Ascending aorta (tissue), 2 donors: ENCODE measurements at regions not wholly inside any gene's neighbourhood (a gene's known extent, or its start where the extent isn't known, plus 50 kb on each side); places are given as distances from the start of the nearest gene placed in this dataset.

Source experiments
- DNase-seq, 2 donors: peaks; one replicate each; pipeline ENCODE4 v3.0.0-alpha.2; 2019; ENCODE audit warnings: low spot score in 2 of 2
- H3K27ac ChIP-seq, 2 donors: fragments of 200-600 bp; sonication (generic); one replicate each; pipeline ENCODE4 v1.5.1; 2016 to 2017; ENCODE audit warnings: mild to moderate bottlenecking in 1 of 2
- H3K27me3 ChIP-seq: fragments of 200-600 bp; sonication (generic); one replicate; pipeline ENCODE4 v1.5.1; 2017
- H3K36me3 ChIP-seq, 2 donors: fragments of 200-600 bp; sonication (generic); one replicate each; pipeline ENCODE4 v1.5.1; 2016
- H3K4me1 ChIP-seq, 2 donors: fragments of 200-600 bp; sonication (generic); one replicate each; pipeline ENCODE4 v1.5.1; 2016 to 2017; ENCODE audit warnings: mild to moderate bottlenecking in 1 of 2
- H3K4me3 ChIP-seq, 2 donors: fragments of 200-600 bp; sonication (generic); one replicate each; pipeline ENCODE4 v1.5.1; 2016 to 2017; ENCODE audit warnings: mild to moderate bottlenecking in 1 of 2
- H3K9me3 ChIP-seq, 2 donors: fragments of 200-600 bp; sonication (generic); one replicate each; pipeline ENCODE4 v1.5.1; 2016
- CTCF ChIP-seq, 3 experiments: fragments of 200-600 bp in 2 of 3; fragments of 450-650 bp in 1 of 3; sonication (generic) in 2 of 3; IDR thresholded peaks; one replicate each; pipeline ENCODE4 v1.5.1; 2016 to 2019; ENCODE audit warnings: antibody characterized with exemption in 3 of 3, mild to moderate bottlenecking in 1 of 3, moderate library complexity in 1 of 3
- intact Hi-C: fragments of 100-400 bp; cut with DNase I; formaldehyde crosslinking; loops from one replicate; pipeline ENCODE4 v1.15.1; 2023

DNA sequence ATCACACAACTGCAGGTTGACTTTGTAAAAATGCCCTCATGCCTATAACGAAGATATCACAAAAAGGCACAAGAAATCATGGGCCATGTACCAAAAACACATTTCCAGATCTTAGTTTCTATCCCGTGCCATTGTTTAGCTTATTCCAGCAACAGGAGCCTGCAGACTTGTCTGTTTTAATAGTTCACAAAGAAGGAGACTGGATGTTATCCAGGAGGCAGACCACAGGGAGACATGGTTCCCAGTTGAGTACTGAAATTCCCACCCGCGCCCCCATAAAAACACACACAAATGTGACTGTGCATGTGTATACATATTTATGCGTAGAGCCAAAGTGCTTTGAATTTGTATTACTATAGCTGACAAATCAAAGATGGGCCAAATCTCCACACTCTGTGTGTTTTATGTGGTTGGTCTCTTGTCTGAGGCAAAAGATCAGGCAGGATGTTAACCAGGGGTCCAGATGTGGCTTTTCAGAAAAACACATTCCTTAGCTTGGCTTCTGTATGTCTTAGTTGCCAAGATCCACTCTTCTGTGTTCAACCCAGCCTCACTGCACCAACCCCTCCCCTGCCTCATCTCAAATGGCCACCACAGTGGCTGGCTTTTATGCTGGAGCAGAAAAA, 469.2 kb upstream of the DIPK2B start:
- TF ChIP-seq CTCF (IDR thresholded peaks at IDR 0.05): no peak
- DNase-seq: no peak
- no peak overlapping the region for H3K27ac ChIP-seq
- no peaks in the 10 kb centered on the region for H3K9me3 ChIP-seq
- no peaks in the 10 kb centered on the region for H3K36me3 ChIP-seq
- intact Hi-C loops: no loop called here
- H3K4me1 ChIP-seq: no peaks in the 10 kb centered on the region
- H3K4me3 ChIP-seq: no peak overlapping the region
- no peaks in the 10 kb centered on the region for H3K27me3 ChIP-seq

- no peak overlapping the region for H3K27ac ChIP-seq
- DNase-seq: no peak
- intact Hi-C loops: no loop called here
- no peaks in the 10 kb centered on the region for H3K36me3 ChIP-seq
- TF ChIP-seq CTCF (IDR thresholded peaks at IDR 0.05): no peak
- H3K27me3 ChIP-seq: no peaks in the 10 kb centered on the region
- H3K4me1 ChIP-seq: no peaks in the 10 kb centered on the region
- no peaks in the 10 kb centered on the region for H3K9me3 ChIP-seq
- H3K4me3 ChIP-seq: no peak overlapping the region
Observed at GRCh38 chrX:45668686-45669443, 468.2 kb upstream of the DIPK2B start.

- Histone ChIP-seq H3K4me3 (no peak overlapping the region), H3K4me1 (no peaks in the 10 kb centered on the region), H3K36me3 (no peaks in the 10 kb centered on the region), H3K27me3 (no peaks in the 10 kb centered on the region), H3K27ac (no peak overlapping the region), H3K9me3 (no peaks in the 10 kb centered on the region)
- DNase-seq: no peak
- TF ChIP-seq CTCF (IDR thresholded peaks at IDR 0.05): no peak
- intact Hi-C loops: no loop called here
Observed at GRCh38 chrX:45667666-45668065, 467.0 kb upstream of the DIPK2B start.

GRCh38 chrX:45664727-45665290, 464.1 kb upstream of the DIPK2B start:
- Histone ChIP-seq H3K4me3 (no peak overlapping the region), H3K36me3 (no peaks in the 10 kb centered on the region), H3K27me3 (no peaks in the 10 kb centered on the region), H3K27ac (no peak overlapping the region), H3K9me3 (no peaks in the 10 kb centered on the region), H3K4me1 (no peaks in the 10 kb centered on the region)
- intact Hi-C loops: no loop called here
- DNase-seq: no peak
- no peak for TF ChIP-seq CTCF (IDR thresholded peaks at IDR 0.05)

- no peaks in the 10 kb centered on the region for H3K9me3 ChIP-seq
- H3K27me3 ChIP-seq: no peaks in the 10 kb centered on the region
- no peak overlapping the region for H3K27ac ChIP-seq
- H3K36me3 ChIP-seq: no peaks in the 10 kb centered on the region
- H3K4me3 ChIP-seq: no peak overlapping the region
- H3K4me1 ChIP-seq: no peaks in the 10 kb centered on the region
- no peak for DNase-seq
- no peak for TF ChIP-seq CTCF (IDR thresholded peaks at IDR 0.05)
- intact Hi-C loops: no loop called here
Observed at GRCh38 chrX:45660477-45660876, 459.8 kb upstream of the DIPK2B start.
